SK-N-MC (cell line): ENCODE measurements at regions not wholly inside any gene's neighbourhood (a gene's known extent, or its start where the extent isn't known, plus 50 kb on each side); places are given as distances from the start of the nearest gene placed in this dataset.

Experiments
- DNase-seq: peaks from one replicate; pipeline ENCODE4 v3.0.0-alpha.2; 2011; ENCODE audit warnings: low read depth, low spot score
- H3K27ac ChIP-seq: fragments of 200-600 bp; sonication (generic); 2 replicates; pipeline ENCODE4 v1.5.1; 2016; ENCODE audit warnings: mixed run types
- H3K36me3 ChIP-seq: fragments of 200-600 bp; sonication (generic); 2 replicates; pipeline ENCODE4 v1.6.1; 2017; ENCODE audit warnings: antibody characterized with exemption, low read length, mixed read lengths; ENCODE audit not compliant: insufficient read depth
- H3K4me3 ChIP-seq: fragments of 200-600 bp; sonication (generic); 2 replicates; pipeline ENCODE4 v1.5.1; 2016
- H3K9ac ChIP-seq: fragments of 200-600 bp; sonication (generic); 2 replicates; pipeline ENCODE4 v1.8.0; 2017; ENCODE audit warnings: mixed run types, mixed read lengths; ENCODE audit not compliant: insufficient read length
- H3K9me3 ChIP-seq: fragments of 200-600 bp; sonication (generic); 2 replicates; pipeline ENCODE4 v1.6.1; 2017; ENCODE audit warnings: low read depth, mild to moderate bottlenecking, antibody characterized with exemption, low read length, moderate library complexity, mixed read lengths
- EZH2 ChIP-seq: fragments of 200-600 bp; sonication (generic); IDR thresholded peaks from one replicate; pipeline ENCODE4 v1.6.1; 2017; ENCODE audit warnings: antibody characterized with exemption
- FOXP2 ChIP-seq: optimal IDR thresholded peaks from 2 replicates; pipeline ENCODE3; 2011; ENCODE audit warnings: mild to moderate bottlenecking, moderate library complexity; ENCODE audit not compliant: insufficient read depth; ENCODE audit errors: extremely low read length, control extremely low read depth
- POLR2AphosphoS5 ChIP-seq: IDR thresholded peaks from 2 replicates; pipeline ENCODE4 v1.6.1; 2012; ENCODE audit warnings: mild to moderate bottlenecking, low read depth, low read length, borderline replicate concordance

- TF ChIP-seq EZH2 (no peak), POLR2AphosphoS5 (no peak), FOXP2 (no peak)
- Histone ChIP-seq H3K9ac (no peak overlapping the region), H3K36me3 (no peaks in the 10 kb centered on the region), H3K27ac (no peak overlapping the region), H3K9me3 (no peaks in the 10 kb centered on the region), H3K4me3 (no peak overlapping the region)
- DNase-seq = no peak
These were observed 89.3 kb upstream of the USP38 start for GRCh38 chr4:143095447-143095846.

- DNase-seq = no peak
- H3K4me3 ChIP-seq = no peak overlapping the region
- H3K9ac ChIP-seq = no peak overlapping the region
- no peaks in the 10 kb centered on the region for H3K36me3 ChIP-seq
- no peak overlapping the region for H3K27ac ChIP-seq
- H3K9me3 ChIP-seq = no peaks in the 10 kb centered on the region
- no peak for TF ChIP-seq POLR2AphosphoS5
- TF ChIP-seq FOXP2 = no peak
- TF ChIP-seq EZH2 = no peak
These were observed 87.0 kb upstream of the USP38 start for GRCh38 chr4:143097751-143098150.

- Histone ChIP-seq H3K9ac (no peak overlapping the region), H3K27ac (no peak overlapping the region), H3K4me3 (no peak overlapping the region), H3K36me3 (no peaks in the 10 kb centered on the region), H3K9me3 (no peaks in the 10 kb centered on the region)
- TF ChIP-seq POLR2AphosphoS5 (no peak), EZH2 (no peak), FOXP2 (no peak)
- no peak for DNase-seq
These were observed 85.0 kb upstream of the USP38 start for GRCh38 chr4:143099693-143100092.

- TF ChIP-seq POLR2AphosphoS5 = no peak
- no peak for TF ChIP-seq EZH2
- no peak for TF ChIP-seq FOXP2
- Histone ChIP-seq H3K4me3 (no peak overlapping the region), H3K27ac (no peak overlapping the region), H3K9me3 (no peaks in the 10 kb centered on the region), H3K9ac (no peak overlapping the region), H3K36me3 (no peaks in the 10 kb centered on the region)
- DNase-seq = no peak
These were observed 75.3 kb upstream of the USP38 start for GRCh38 chr4:143109376-143109775.

- no peak for TF ChIP-seq FOXP2
- TF ChIP-seq EZH2 = no peak
- TF ChIP-seq POLR2AphosphoS5 = no peak
- Histone ChIP-seq H3K36me3 (no peaks in the 10 kb centered on the region), H3K9ac (no peak overlapping the region), H3K27ac (no peak overlapping the region), H3K4me3 (no peak overlapping the region), H3K9me3 (no peaks in the 10 kb centered on the region)
- DNase-seq = no peak
These were observed 66.1 kb upstream of the USP38 start for GRCh38 chr4:143118663-143119062.

GRCh38 chr4:143127621-143128020, 57.1 kb upstream of the USP38 start:
- Histone ChIP-seq H3K9me3 (no peaks in the 10 kb centered on the region), H3K36me3 (no peaks in the 10 kb centered on the region), H3K9ac (no peak overlapping the region), H3K4me3 (no peak overlapping the region), H3K27ac (no peak overlapping the region)
- TF ChIP-seq FOXP2 = no peak
- TF ChIP-seq POLR2AphosphoS5 = no peak
- no peak for TF ChIP-seq EZH2
- DNase-seq = no peak

GRCh38 chr4:143133977-143134376, 50.7 kb upstream of the USP38 start:
- Histone ChIP-seq H3K27ac (no peak overlapping the region), H3K4me3 (no peak overlapping the region), H3K9me3 (no peaks in the 10 kb centered on the region), H3K9ac (no peak overlapping the region), H3K36me3 (no peaks in the 10 kb centered on the region)
- DNase-seq = no peak
- TF ChIP-seq FOXP2 (no peak), EZH2 (no peak), POLR2AphosphoS5 (no peak)
